ENCODE measurements at regions not wholly inside any gene's neighbourhood (a gene's known extent, or its start where the extent isn't known, plus 50 kb on each side); places are given as distances from the start of the nearest gene placed in this dataset.

- TF ChIP-seq CTCF (conservative IDR thresholded peaks at IDR 0.05; ENCODE audit: low read length) (no peak), EZH2phosphoT487 (IDR thresholded peaks at IDR 0.05; ENCODE audit: borderline replicate concordance) (no peak)
These were observed 344.6 kb upstream of the HTR2A start for GRCh38 chr13:47241446-47241845.

All from Loucy (cell line).